Liver (tissue), 3 donors: ENCODE measurements at regions not wholly inside any gene's neighbourhood (a gene's known extent, or its start where the extent isn't known, plus 50 kb on each side); places are given as distances from the start of the nearest gene placed in this dataset.

Experiments
- GABPA ChIP-seq, 2 donors: IDR thresholded peaks in 1 of 2; conservative IDR thresholded peaks in 1 of 2; 2 replicates each; pipeline ENCODE4 v1.6.1; 2016; ENCODE audit warnings: antibody characterized with exemption in 2 of 2, mild to moderate bottlenecking in 1 of 2, moderate library complexity in 1 of 2
- RXRA ChIP-seq, 2 donors: IDR thresholded peaks; 2 replicates each; pipeline ENCODE4 v1.6.1; 2017 to 2018; ENCODE audit warnings: antibody characterized with exemption in 2 of 2, mild to moderate bottlenecking in 1 of 2
- TF ChIP-seq, protein P1 (sequence below): fragments of 150-350 bp; IDR thresholded peaks from 2 replicates; pipeline ENCODE4 v1.5.1; 2017; ENCODE audit warnings: improper control_type of control experiment, low read depth, low read length; ENCODE audit not compliant: missing input control
- donor health status: healthy.
- donor health status: healthy.

DNA sequence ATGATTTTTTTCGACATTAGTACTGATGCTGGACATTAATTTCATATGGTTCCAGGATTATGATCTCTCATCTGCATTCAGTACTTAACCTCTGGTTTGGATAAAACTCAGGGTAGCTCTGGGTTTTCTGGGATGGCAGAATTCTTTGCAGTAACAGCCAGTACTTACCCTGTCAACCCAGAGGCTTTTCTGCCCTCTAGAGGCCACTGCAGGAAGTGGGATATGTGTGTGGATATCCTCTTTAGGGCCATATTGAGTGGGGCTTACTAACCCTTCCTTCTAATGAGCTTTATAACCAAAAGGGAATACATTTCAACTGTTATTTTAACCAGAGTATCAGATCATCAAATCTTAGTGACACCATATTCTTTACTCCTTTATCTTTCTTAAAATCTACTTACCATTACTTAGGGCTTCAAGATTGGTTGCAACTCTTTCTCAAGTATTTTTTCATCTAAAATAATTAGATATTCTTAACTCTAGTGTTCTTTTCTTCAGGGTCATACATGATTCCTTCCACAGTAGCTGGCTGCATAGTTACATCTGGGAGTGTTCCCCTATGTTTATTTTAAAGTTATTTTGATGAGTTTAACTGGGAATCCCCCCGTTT, 488.0 kb upstream of the STXBP6 start:
- no peak for TF ChIP-seq RXRA (IDR thresholded peaks at IDR 0.05)
- TF ChIP-seq, protein P1, sequence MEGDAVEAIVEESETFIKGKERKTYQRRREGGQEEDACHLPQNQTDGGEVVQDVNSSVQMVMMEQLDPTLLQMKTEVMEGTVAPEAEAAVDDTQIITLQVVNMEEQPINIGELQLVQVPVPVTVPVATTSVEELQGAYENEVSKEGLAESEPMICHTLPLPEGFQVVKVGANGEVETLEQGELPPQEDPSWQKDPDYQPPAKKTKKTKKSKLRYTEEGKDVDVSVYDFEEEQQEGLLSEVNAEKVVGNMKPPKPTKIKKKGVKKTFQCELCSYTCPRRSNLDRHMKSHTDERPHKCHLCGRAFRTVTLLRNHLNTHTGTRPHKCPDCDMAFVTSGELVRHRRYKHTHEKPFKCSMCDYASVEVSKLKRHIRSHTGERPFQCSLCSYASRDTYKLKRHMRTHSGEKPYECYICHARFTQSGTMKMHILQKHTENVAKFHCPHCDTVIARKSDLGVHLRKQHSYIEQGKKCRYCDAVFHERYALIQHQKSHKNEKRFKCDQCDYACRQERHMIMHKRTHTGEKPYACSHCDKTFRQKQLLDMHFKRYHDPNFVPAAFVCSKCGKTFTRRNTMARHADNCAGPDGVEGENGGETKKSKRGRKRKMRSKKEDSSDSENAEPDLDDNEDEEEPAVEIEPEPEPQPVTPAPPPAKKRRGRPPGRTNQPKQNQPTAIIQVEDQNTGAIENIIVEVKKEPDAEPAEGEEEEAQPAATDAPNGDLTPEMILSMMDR: peak; percentile 76
- no peak for TF ChIP-seq GABPA (IDR thresholded peaks at IDR 0.05 in 1 of 2, conservative IDR thresholded peaks at IDR 0.05 in 1 of 2)
